Cardiac fibroblast (primary cell): ENCODE measurements at regions not wholly inside any gene's neighbourhood (a gene's known extent, or its start where the extent isn't known, plus 50 kb on each side); places are given as distances from the start of the nearest gene placed in this dataset.

ENCODE experiments used
- DNase-seq, 2 donors: peaks; one replicate each; pipeline versions ENCODE4 v3.0.0 to v3.0.0-alpha.2; 2010; ENCODE audit warnings: low read depth in 2 of 2
- H3K4me3 ChIP-seq, 2 donors: replicated peaks in 1 of 2; 1 replicate in 1 of 2; 2 replicates in 1 of 2; pipeline ENCODE4 v1.5.1; 2011; ENCODE audit warnings: low read depth in 2 of 2, low read length in 2 of 2, mild to moderate bottlenecking in 2 of 2, moderate library complexity in 1 of 2
- CTCF ChIP-seq: IDR thresholded peaks from one replicate; pipeline ENCODE4 v1.5.1; 2011; ENCODE audit warnings: low read depth, mild to moderate bottlenecking, low read length, inconsistent platforms

GRCh38 chr2:120594856-120595685, 140.6 kb upstream of the GLI2 start:
- H3K4me3 ChIP-seq = no peak overlapping the region
- no peak for TF ChIP-seq CTCF
- no peak for DNase-seq

- H3K4me3 ChIP-seq = no peak overlapping the region
- DNase-seq = no peak
- no peak for TF ChIP-seq CTCF
Observed at GRCh38 chr2:120595739-120596138, 139.9 kb upstream of the GLI2 start.

DNA sequence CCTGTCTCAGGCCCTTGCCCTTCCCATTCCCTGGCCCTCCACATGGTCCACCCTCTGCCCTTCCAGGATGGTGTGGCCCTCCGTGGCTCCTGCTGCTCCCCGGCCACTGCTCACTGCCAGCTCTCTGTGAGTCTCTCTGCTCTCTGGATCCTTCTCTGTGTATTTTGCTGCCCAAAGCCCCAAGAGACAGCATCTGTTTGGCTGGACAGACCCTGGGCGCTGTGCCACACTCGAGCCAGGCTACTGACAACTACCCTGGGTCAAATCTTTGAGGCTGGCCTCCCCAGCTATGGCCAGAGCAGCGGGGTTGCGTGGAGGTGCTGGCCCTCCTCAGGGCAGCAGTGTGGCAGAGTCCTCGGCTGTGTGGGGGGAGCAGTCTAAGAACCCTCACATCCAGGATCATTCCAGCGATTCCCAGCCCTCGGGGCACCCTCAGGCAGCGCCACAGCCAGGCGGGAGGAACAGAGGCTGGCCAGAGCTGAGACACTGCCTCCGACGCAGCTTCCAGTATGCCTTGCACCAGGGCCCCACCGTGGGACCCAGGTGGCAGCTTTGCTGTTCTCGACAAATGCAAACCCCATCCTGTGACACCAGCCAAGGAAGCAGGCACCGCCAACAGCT, 139.4 kb upstream of the GLI2 start:
- no peak overlapping the region for H3K4me3 ChIP-seq
- TF ChIP-seq CTCF = no peak
- peak; percentile 5 to 45 for DNase-seq

- no peak overlapping the region for H3K4me3 ChIP-seq
- TF ChIP-seq CTCF = no peak
- peak; percentile 92 to 96 for DNase-seq
Observed at GRCh38 chr2:120596990-120597594, 138.6 kb upstream of the GLI2 start.

- TF ChIP-seq CTCF = no peak
- no peak overlapping the region for H3K4me3 ChIP-seq
- peak in 1 of 2 donors; percentile 38 for DNase-seq
Observed at GRCh38 chr2:120597595-120598193, 138.0 kb upstream of the GLI2 start.

- no peak for TF ChIP-seq CTCF
- H3K4me3 ChIP-seq = no peak overlapping the region
- DNase-seq = no peak
Observed at GRCh38 chr2:120598416-120598815, 137.3 kb upstream of the GLI2 start.
